Islet precursor cell (in vitro differentiated cells): ENCODE measurements at regions not wholly inside any gene's neighbourhood (a gene's known extent, or its start where the extent isn't known, plus 50 kb on each side); places are given as distances from the start of the nearest gene placed in this dataset.

Experiments used
- DNase-seq: peaks from one replicate; pipeline ENCODE4 v3.0.0-alpha.2; 2018

GRCh38 chr3:127373441-127374085 is 85.7 kb upstream of the PRR20G start:
- DNase-seq = peak; percentile 40

- no peak for DNase-seq
Measured at GRCh38 chr3:127371846-127372245, 84.0 kb upstream of the PRR20G start.

- DNase-seq = peak; percentile 15
Measured at GRCh38 chr3:127371334-127371733, 83.5 kb upstream of the PRR20G start.

- DNase-seq = peak; percentile 35
Measured at GRCh38 chr3:127370906-127371305, 83.1 kb upstream of the PRR20G start.

- no peak for DNase-seq
Measured at GRCh38 chr3:127369356-127369935, 81.6 kb upstream of the PRR20G start.

- DNase-seq = peak; percentile 45
Measured at GRCh38 chr3:127368186-127369032, 80.6 kb upstream of the PRR20G start.

GRCh38 chr3:127367593-127367992 is 79.7 kb upstream of the PRR20G start:
- DNase-seq = peak; percentile 18

- peak; percentile 33 for DNase-seq
Measured at GRCh38 chr3:127366383-127366782, 78.5 kb upstream of the PRR20G start.

- DNase-seq = peak; percentile 33
Measured at GRCh38 chr3:127365163-127365798, 77.4 kb upstream of the PRR20G start.

- no peak for DNase-seq
Measured at GRCh38 chr3:127363891-127364290, 76.0 kb upstream of the PRR20G start.

- DNase-seq = no peak
Measured at GRCh38 chr3:127363171-127363570, 75.3 kb upstream of the PRR20G start.

GRCh38 chr3:127360647-127361046 is 72.8 kb upstream of the PRR20G start:
- DNase-seq = no peak

- no peak for DNase-seq
Measured at GRCh38 chr3:127358641-127359040, 70.8 kb upstream of the PRR20G start.

GRCh38 chr3:127356381-127356780 is 68.5 kb upstream of the PRR20G start:
- DNase-seq = no peak

- DNase-seq = no peak
Measured at GRCh38 chr3:127354761-127355160, 66.9 kb upstream of the PRR20G start.

GRCh38 chr3:127352612-127353011 is 64.8 kb upstream of the PRR20G start:
- no peak for DNase-seq

- no peak for DNase-seq
Measured at GRCh38 chr3:127351775-127352350, 64.0 kb upstream of the PRR20G start.

GRCh38 chr3:127351321-127351720 is 63.5 kb upstream of the PRR20G start:
- no peak for DNase-seq

GRCh38 chr3:127350172-127351050 is 62.6 kb upstream of the PRR20G start:
- DNase-seq = no peak

GRCh38 chr3:127349501-127350171 is 61.8 kb upstream of the PRR20G start:
- no peak for DNase-seq

- DNase-seq = no peak
Measured at GRCh38 chr3:127342735-127343134, 54.9 kb upstream of the PRR20G start.
